ENCODE measurements at regions not wholly inside any gene's neighbourhood (a gene's known extent, or its start where the extent isn't known, plus 50 kb on each side); places are given as distances from the start of the nearest gene placed in this dataset.

GRCh38 chr5:97628031-97628430 is 445.0 kb upstream of the RIOK2 start:
- TF ChIP-seq, protein P1, sequence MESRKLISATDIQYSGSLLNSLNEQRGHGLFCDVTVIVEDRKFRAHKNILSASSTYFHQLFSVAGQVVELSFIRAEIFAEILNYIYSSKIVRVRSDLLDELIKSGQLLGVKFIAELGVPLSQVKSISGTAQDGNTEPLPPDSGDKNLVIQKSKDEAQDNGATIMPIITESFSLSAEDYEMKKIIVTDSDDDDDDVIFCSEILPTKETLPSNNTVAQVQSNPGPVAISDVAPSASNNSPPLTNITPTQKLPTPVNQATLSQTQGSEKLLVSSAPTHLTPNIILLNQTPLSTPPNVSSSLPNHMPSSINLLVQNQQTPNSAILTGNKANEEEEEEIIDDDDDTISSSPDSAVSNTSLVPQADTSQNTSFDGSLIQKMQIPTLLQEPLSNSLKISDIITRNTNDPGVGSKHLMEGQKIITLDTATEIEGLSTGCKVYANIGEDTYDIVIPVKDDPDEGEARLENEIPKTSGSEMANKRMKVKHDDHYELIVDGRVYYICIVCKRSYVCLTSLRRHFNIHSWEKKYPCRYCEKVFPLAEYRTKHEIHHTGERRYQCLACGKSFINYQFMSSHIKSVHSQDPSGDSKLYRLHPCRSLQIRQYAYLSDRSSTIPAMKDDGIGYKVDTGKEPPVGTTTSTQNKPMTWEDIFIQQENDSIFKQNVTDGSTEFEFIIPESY (IDR thresholded peaks at IDR 0.05): no peak
- TF ChIP-seq, protein P2, sequence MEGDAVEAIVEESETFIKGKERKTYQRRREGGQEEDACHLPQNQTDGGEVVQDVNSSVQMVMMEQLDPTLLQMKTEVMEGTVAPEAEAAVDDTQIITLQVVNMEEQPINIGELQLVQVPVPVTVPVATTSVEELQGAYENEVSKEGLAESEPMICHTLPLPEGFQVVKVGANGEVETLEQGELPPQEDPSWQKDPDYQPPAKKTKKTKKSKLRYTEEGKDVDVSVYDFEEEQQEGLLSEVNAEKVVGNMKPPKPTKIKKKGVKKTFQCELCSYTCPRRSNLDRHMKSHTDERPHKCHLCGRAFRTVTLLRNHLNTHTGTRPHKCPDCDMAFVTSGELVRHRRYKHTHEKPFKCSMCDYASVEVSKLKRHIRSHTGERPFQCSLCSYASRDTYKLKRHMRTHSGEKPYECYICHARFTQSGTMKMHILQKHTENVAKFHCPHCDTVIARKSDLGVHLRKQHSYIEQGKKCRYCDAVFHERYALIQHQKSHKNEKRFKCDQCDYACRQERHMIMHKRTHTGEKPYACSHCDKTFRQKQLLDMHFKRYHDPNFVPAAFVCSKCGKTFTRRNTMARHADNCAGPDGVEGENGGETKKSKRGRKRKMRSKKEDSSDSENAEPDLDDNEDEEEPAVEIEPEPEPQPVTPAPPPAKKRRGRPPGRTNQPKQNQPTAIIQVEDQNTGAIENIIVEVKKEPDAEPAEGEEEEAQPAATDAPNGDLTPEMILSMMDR (IDR thresholded peaks at IDR 0.05; ENCODE audit: low read depth, low read length, missing input control): no peak
- no peak for TF ChIP-seq RAD21 (IDR thresholded peaks at IDR 0.05)
- no peak for TF ChIP-seq GABPA (IDR thresholded peaks at IDR 0.05 in 1 of 2, conservative IDR thresholded peaks at IDR 0.05 in 1 of 2)

Data from liver (tissue), 3 donors.